SU-DHL-6 (cell line): ENCODE measurements at regions not wholly inside any gene's neighbourhood (a gene's known extent, or its start where the extent isn't known, plus 50 kb on each side); places are given as distances from the start of the nearest gene placed in this dataset.

ENCODE experiments used
- H2AFZ ChIP-seq: fragments of 200-600 bp; sonication (generic); 2 replicates; pipeline ENCODE4 v1.6.1; 2014; ENCODE audit warnings: low read depth, mild to moderate bottlenecking, moderate library complexity, mixed read lengths, antibody characterized with exemption, low read length; ENCODE audit not compliant: severe bottlenecking
- H3F3A ChIP-seq: fragments of 200-600 bp; shearing (Covaris generic); 2 replicates; pipeline ENCODE4 v1.6.0; 2016; ENCODE audit warnings: antibody characterized with exemption, mild to moderate bottlenecking; ENCODE audit not compliant: insufficient read depth
- H3K27ac ChIP-seq: fragments of 200-600 bp; sonication (generic); 2 replicates; pipeline ENCODE4 v1.5.1; 2016; ENCODE audit warnings: low read depth, mild to moderate bottlenecking, low read length, moderate library complexity, mixed read lengths
- H3K27me3 ChIP-seq: fragments of 200-600 bp; sonication (generic), shearing (Covaris generic); 2 replicates; pipeline ENCODE4 v1.6.0; 2014; ENCODE audit warnings: mild to moderate bottlenecking, low read length
- H3K36me3 ChIP-seq: fragments of 200-600 bp; sonication (generic); 2 replicates; pipeline ENCODE4 v1.6.1; 2014; ENCODE audit warnings: mild to moderate bottlenecking, low read length, mixed read lengths
- H3K4me2 ChIP-seq: fragments of 300-600, 200-600 bp; shearing (Covaris generic), sonication (generic); 2 replicates; pipeline ENCODE4 v1.6.0; 2014; ENCODE audit warnings: low read length, low read depth, mild to moderate bottlenecking; ENCODE audit not compliant: poor library complexity, severe bottlenecking
- H3K4me3 ChIP-seq: fragments of 200-600 bp; sonication (generic); 2 replicates; pipeline ENCODE4 v1.5.1; 2014; ENCODE audit warnings: antibody characterized with exemption, low read length, mild to moderate bottlenecking, mixed read lengths; ENCODE audit not compliant: insufficient read depth, poor library complexity, severe bottlenecking
- H3K79me2 ChIP-seq: fragments of 200-600 bp; sonication (generic); 2 replicates; pipeline ENCODE4 v1.6.1; 2014; ENCODE audit warnings: mild to moderate bottlenecking, low read length, moderate library complexity; ENCODE audit not compliant: insufficient read depth
- H3K9ac ChIP-seq: fragments of 200-600 bp; sonication (generic); 2 replicates; pipeline ENCODE4 v1.7.0; 2014; ENCODE audit warnings: mild to moderate bottlenecking, low read length
- H3K9me2 ChIP-seq: fragments of 200-600 bp; sonication (generic); replicated peaks from 2 replicates; pipeline ENCODE4 v1.6.1; 2014; ENCODE audit warnings: low read length; ENCODE audit not compliant: insufficient read depth
- H3K9me3 ChIP-seq: fragments of 200-600 bp; sonication (generic); 2 replicates; pipeline ENCODE4 v1.6.1; 2014; ENCODE audit warnings: low read length, mixed read lengths; ENCODE audit not compliant: insufficient read depth
- H4K20me1 ChIP-seq: fragments of 200-600 bp; sonication (generic); 2 replicates; pipeline ENCODE4 v1.6.1; 2014; ENCODE audit warnings: low read depth, mild to moderate bottlenecking, antibody characterized with exemption, low read length, moderate library complexity, mixed read lengths
- CTCF ChIP-seq: fragments of 200-600 bp; sonication (generic); IDR thresholded peaks from one replicate; pipeline ENCODE4 v1.5.1; 2017; ENCODE audit warnings: antibody characterized with exemption, mild to moderate bottlenecking, low read length, moderate library complexity; ENCODE audit not compliant: insufficient read depth, poor library complexity, severe bottlenecking
- EZH2phosphoT487 ChIP-seq: fragments of 200-600 bp; sonication (generic), shearing (Covaris generic); conservative IDR thresholded peaks from 2 replicates; pipeline ENCODE4 v1.6.1; 2018; ENCODE audit warnings: mild to moderate bottlenecking, antibody characterized with exemption, low read length, moderate library complexity, mixed read lengths

GRCh38 chr21:40972151-40972550 lies 125.2 kb upstream of the DSCAM start:
- H3K4me2 ChIP-seq = no peak overlapping the region
- no peaks in the 10 kb centered on the region for H3K9me2 ChIP-seq
- no peaks in the 10 kb centered on the region for H3K36me3 ChIP-seq
- no peaks in the 10 kb centered on the region for H3K27me3 ChIP-seq
- no peaks in the 10 kb centered on the region for H3K79me2 ChIP-seq
- no peaks in the 10 kb centered on the region for H3K9me3 ChIP-seq
- H3K27ac ChIP-seq = no peak overlapping the region
- TF ChIP-seq EZH2phosphoT487 (no peak), CTCF (no peak)
- H3K9ac ChIP-seq = no peak overlapping the region
- no peaks in the 10 kb centered on the region for H4K20me1 ChIP-seq
- H2AFZ ChIP-seq = no peak overlapping the region
- no peaks in the 10 kb centered on the region for H3F3A ChIP-seq
- no peak overlapping the region for H3K4me3 ChIP-seq

GRCh38 chr21:40976198-40977109 lies 129.5 kb upstream of the DSCAM start:
- no peaks in the 10 kb centered on the region for H3K79me2 ChIP-seq
- H3K4me2 ChIP-seq = no peak overlapping the region
- H3K9me3 ChIP-seq = peaks cover 5% of the 10 kb centered on the region; the same call in 1 of the 2 replicates
- H3K36me3 ChIP-seq = no peaks in the 10 kb centered on the region
- no peaks in the 10 kb centered on the region for H3F3A ChIP-seq
- no peak overlapping the region for H3K4me3 ChIP-seq
- no peak overlapping the region for H2AFZ ChIP-seq
- H3K27me3 ChIP-seq = no peaks in the 10 kb centered on the region
- no peak overlapping the region for H3K9ac ChIP-seq
- no peaks in the 10 kb centered on the region for H3K9me2 ChIP-seq
- TF ChIP-seq EZH2phosphoT487 = no peak
- no peak for TF ChIP-seq CTCF
- H4K20me1 ChIP-seq = no peaks in the 10 kb centered on the region
- no peak overlapping the region for H3K27ac ChIP-seq

- TF ChIP-seq CTCF (no peak), EZH2phosphoT487 (no peak)
- Histone ChIP-seq H3K9ac (no peak overlapping the region), H4K20me1 (no peaks in the 10 kb centered on the region), H3K36me3 (no peaks in the 10 kb centered on the region), H3F3A (no peaks in the 10 kb centered on the region), H3K4me3 (no peak overlapping the region), H3K4me2 (no peak overlapping the region), H3K27ac (no peak overlapping the region), H3K79me2 (no peaks in the 10 kb centered on the region), H3K9me2 (no peaks in the 10 kb centered on the region), H2AFZ (no peak overlapping the region), H3K9me3 (peaks cover 8% of the 10 kb centered on the region; the same call in 1 of the 2 replicates), H3K27me3 (no peaks in the 10 kb centered on the region)
Measured at GRCh38 chr21:40985370-40985769, 138.4 kb upstream of the DSCAM start.
